Activated CD8-positive, alpha-beta T cell treated with anti-CD3 and anti-CD28 coated beads for 36 hours (primary cell): ENCODE measurements at regions not wholly inside any gene's neighbourhood (a gene's known extent, or its start where the extent isn't known, plus 50 kb on each side); places are given as distances from the start of the nearest gene placed in this dataset.

Source experiments
- ATAC-seq: fragments of 200-7000 bp; cut with Tn5 transposase; one replicate; pipeline ENCODE4 v1.10.0; 2021; ENCODE audit warnings: mild to moderate bottlenecking, moderate library complexity
- CTCF ChIA-PET: fragments of 350-600 bp; sonication (Branson Sonifier 250); formaldehyde crosslinking; loops from one replicate; lab custom pipeline; 2021; ENCODE audit warnings: antibody characterized with exemption; lab: Charles Lee
- POLR2A ChIA-PET: fragments of 350-600 bp; sonication (Branson Sonifier 250); formaldehyde crosslinking; loops from one replicate; lab custom pipeline; 2021; ENCODE audit warnings: antibody characterized with exemption; lab: Charles Lee
- DNase-seq: peaks from one replicate; pipeline ENCODE4 v3.0.0-alpha.2; 2020
- H3K27ac Mint-ChIP-seq: one replicate; pipeline ENCODE4 v1.8.0; 2021; ENCODE audit warnings: mild to moderate bottlenecking, mixed read lengths
- H3K27me3 Mint-ChIP-seq: one replicate; pipeline ENCODE4 v1.8.0; 2021; ENCODE audit warnings: mixed read lengths
- H3K36me3 Mint-ChIP-seq: one replicate; pipeline ENCODE4 v1.8.0; 2021; ENCODE audit warnings: low read depth, mixed read lengths
- H3K4me1 Mint-ChIP-seq: one replicate; pipeline ENCODE4 v1.8.0; 2021; ENCODE audit warnings: low read depth, mixed read lengths
- H3K4me3 Mint-ChIP-seq: one replicate; pipeline ENCODE4 v1.8.0; 2021; ENCODE audit warnings: mild to moderate bottlenecking, moderate library complexity, mixed read lengths
- H3K9me3 Mint-ChIP-seq: one replicate; pipeline ENCODE4 v1.8.0; 2021; ENCODE audit warnings: mixed read lengths
- intact Hi-C: fragments of 100-400 bp; cut with micrococcal nuclease; formaldehyde crosslinking; loops from one replicate; pipeline ENCODE4 v1.10.0; 2022
- TF ChIP-seq, protein P1 (sequence below): fragments of 200-600 bp; IDR thresholded peaks from one replicate; pipeline ENCODE4 v1.8.0; 2022; ENCODE audit warnings: antibody characterized with exemption, mild to moderate bottlenecking

DNA sequence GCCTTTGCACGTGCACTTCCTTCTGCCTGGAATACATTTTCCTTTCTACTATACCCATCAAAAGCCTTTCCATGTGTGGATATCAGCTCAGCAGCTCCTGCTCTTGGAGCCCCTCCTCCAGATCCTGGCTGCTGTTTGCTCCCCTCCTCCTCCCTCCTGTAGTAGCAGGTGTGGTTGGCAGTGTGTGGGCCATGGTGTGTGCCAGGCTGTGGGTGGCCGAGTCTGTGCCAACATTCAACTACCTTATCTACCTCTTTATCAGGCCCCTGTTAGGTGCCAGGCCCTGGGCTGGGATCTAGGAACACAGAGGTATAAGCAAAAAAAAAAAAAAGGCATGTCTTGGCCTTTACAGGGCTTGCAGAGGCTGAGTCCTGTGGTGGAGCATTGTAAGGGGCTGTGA, 180.6 kb upstream of the JUN start:
- POLR2A ChIA-PET: no interaction called here
- no peak for DNase-seq
- H3K27me3 Mint-ChIP-seq: no peaks in the 10 kb centered on the region
- CTCF ChIA-PET: no interaction called here
- no peak for ATAC-seq
- H3K4me3 Mint-ChIP-seq: no peak overlapping the region
- H3K27ac Mint-ChIP-seq: no peak overlapping the region
- peaks cover 3% of the 10 kb centered on the region for H3K9me3 Mint-ChIP-seq
- intact Hi-C loops: no loop called here
- TF ChIP-seq, protein P1, sequence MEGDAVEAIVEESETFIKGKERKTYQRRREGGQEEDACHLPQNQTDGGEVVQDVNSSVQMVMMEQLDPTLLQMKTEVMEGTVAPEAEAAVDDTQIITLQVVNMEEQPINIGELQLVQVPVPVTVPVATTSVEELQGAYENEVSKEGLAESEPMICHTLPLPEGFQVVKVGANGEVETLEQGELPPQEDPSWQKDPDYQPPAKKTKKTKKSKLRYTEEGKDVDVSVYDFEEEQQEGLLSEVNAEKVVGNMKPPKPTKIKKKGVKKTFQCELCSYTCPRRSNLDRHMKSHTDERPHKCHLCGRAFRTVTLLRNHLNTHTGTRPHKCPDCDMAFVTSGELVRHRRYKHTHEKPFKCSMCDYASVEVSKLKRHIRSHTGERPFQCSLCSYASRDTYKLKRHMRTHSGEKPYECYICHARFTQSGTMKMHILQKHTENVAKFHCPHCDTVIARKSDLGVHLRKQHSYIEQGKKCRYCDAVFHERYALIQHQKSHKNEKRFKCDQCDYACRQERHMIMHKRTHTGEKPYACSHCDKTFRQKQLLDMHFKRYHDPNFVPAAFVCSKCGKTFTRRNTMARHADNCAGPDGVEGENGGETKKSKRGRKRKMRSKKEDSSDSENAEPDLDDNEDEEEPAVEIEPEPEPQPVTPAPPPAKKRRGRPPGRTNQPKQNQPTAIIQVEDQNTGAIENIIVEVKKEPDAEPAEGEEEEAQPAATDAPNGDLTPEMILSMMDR: no peak
- H3K36me3 Mint-ChIP-seq: peaks cover 2% of the 10 kb centered on the region
- H3K4me1 Mint-ChIP-seq: peaks cover 37% of the 10 kb centered on the region

DNA sequence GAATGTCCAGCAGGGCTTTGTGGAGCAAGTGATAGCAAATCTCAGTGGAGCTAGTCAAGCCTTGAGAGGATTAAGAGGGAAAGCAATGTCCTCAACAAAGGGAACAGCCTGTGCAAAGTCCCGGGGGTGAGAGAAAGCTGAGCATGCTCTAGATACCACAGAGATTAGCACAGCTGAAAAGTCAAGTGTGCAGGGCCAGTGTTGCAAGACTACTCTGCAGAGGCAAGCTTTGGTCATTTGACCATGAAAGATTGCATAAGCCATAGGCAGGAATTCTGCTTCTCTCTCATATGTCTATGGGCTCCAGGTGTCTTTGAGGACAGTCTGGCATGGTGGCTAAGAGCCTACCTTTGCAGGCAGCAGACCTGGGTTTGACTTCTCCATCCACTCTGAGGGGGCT, 181.0 kb upstream of the JUN start:
- ChIA-PET CTCF (no interaction called here), POLR2A (no interaction called here)
- intact Hi-C loops: no loop called here
- ATAC-seq: no peak
- DNase-seq: no peak
- Mint-ChIP-seq H3K36me3 (peaks cover 2% of the 10 kb centered on the region), H3K9me3 (peaks cover 3% of the 10 kb centered on the region), H3K4me1 (peaks cover 37% of the 10 kb centered on the region), H3K4me3 (no peak overlapping the region), H3K27ac (no peak overlapping the region), H3K27me3 (no peaks in the 10 kb centered on the region)
- TF ChIP-seq, protein P1: no peak

DNA sequence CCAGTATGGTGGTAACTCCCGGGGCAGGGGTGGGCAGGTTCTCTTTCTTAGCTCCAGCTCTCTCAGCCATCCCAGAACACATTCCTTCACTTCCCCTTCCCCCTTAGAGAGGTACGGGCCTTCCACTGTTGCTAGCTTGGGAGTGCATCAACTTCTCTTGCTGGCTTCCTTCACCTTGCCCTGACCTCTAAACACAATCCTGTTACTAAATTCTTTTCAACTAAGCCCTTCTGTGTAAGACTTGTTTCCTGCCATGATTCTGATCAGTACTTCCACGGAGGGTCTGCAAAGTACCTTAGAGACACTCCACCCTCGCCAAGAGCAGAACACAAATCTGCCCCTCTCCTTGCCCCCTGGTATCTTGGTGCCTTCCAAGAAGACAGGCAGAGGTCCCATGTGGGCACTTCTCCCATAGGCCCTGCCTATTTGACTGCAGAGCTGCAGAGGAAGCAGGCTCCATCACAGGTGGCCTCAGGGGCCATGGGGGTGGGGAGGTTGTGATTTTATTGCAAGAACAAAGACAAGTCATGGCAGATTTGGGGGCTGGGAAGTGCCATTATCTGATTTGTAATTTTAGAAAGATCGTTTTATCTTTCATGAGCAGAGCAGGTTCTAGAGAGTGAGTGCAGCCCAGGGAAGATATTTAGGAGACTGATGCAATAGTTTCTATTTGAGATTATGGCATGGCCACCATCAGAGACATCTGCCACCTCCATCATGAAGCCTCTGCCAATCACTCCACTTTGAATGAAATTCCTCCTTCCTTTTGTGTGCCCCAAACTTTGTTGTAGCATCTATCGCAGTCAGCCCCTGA, 182.5 kb upstream of the JUN start:
- ATAC-seq (no peak), DNase-seq (peak; percentile 25)
- intact Hi-C loops: no loop called here
- Mint-ChIP-seq H3K27me3 (no peaks in the 10 kb centered on the region), H3K9me3 (peaks cover 3% of the 10 kb centered on the region), H3K36me3 (no peaks in the 10 kb centered on the region), H3K27ac (peak overlapping the region; percentile 43), H3K4me1 (peaks cover 37% of the 10 kb centered on the region), H3K4me3 (no peak overlapping the region)
- ChIA-PET CTCF (no interaction called here), POLR2A (interaction anchor here (0.5 kb wide), 1 partner anchor 448 kb away, joined by 4 read pairs; no protein-coding TSS in a partner anchor)
- TF ChIP-seq, protein P1: no peak

DNA sequence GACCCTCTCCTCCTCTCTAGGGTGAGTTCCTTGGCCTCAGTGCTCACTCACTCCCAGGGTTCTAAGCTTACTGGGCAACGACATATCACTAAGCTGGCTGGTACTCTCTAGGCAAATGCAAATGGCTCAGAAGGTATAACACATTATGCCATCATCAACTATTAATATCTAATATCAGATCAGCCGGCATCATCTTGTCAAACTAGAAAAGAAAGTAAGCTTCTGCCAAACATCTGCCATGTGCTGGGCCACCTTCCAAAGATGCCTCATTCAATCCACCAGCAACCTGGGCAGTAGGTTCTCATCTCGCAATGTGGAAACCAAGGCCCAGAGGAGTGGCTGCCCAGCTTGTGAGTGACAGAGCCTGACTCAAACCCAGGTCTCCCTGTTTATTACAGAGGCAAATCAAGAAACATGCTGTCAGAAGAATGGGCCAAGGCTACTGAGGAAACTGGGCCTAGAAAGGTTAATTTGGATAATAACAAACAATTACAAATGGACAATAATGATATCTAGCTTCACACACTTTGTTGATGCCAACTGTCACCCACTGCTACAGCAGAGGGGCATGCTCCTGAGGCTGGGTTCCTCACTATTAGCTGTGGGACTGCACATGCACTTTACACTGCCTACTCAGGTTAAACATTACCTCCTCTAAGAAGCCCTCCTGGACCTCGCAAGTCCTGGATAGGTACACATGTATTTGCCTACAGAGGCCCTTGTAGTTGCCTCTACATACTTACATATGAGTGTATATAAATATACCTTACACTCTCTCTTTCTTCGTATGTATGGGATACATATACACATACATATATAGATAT, 183.3 kb upstream of the JUN start:
- Mint-ChIP-seq H3K4me1 (peaks cover 37% of the 10 kb centered on the region), H3K27me3 (no peaks in the 10 kb centered on the region), H3K27ac (peak overlapping the region; percentile 43), H3K36me3 (no peaks in the 10 kb centered on the region), H3K4me3 (no peak overlapping the region), H3K9me3 (peaks cover 3% of the 10 kb centered on the region)
- ChIA-PET CTCF (no interaction called here), POLR2A (interaction anchor here (1.0 kb wide), 1 partner anchor 34 kb away, joined by 3 read pairs; no protein-coding TSS in a partner anchor)
- ATAC-seq (no peak), DNase-seq (no peak)
- intact Hi-C loops: no loop called here
- TF ChIP-seq, protein P1: no peak
